ENCODE measurements at regions not wholly inside any gene's neighbourhood (a gene's known extent, or its start where the extent isn't known, plus 50 kb on each side); places are given as distances from the start of the nearest gene placed in this dataset.

GRCh38 chr2:66021296-66021695 lies 413.6 kb upstream of the MEIS1 start:
- H3K9me3 Mint-ChIP-seq (ENCODE audit: insufficient read depth): no peaks in the 10 kb centered on the region
- no peaks in the 10 kb centered on the region for H3K27me3 Mint-ChIP-seq (ENCODE audit: low read depth)
- ATAC-seq: no peak
- no peak overlapping the region for H3K27ac Mint-ChIP-seq
- CTCF ChIA-PET: no interaction called here
- H3K36me3 Mint-ChIP-seq (ENCODE audit: low read depth): no peaks in the 10 kb centered on the region
- DNase-seq: no peak
- H3K4me3 Mint-ChIP-seq: no peak overlapping the region
- POLR2A ChIA-PET: no interaction called here
- H3K4me1 Mint-ChIP-seq (ENCODE audit: low read depth): no peaks in the 10 kb centered on the region

GRCh38 chr2:66017763-66018162 lies 417.2 kb upstream of the MEIS1 start:
- no peaks in the 10 kb centered on the region for H3K4me1 Mint-ChIP-seq (ENCODE audit: low read depth)

DNA sequence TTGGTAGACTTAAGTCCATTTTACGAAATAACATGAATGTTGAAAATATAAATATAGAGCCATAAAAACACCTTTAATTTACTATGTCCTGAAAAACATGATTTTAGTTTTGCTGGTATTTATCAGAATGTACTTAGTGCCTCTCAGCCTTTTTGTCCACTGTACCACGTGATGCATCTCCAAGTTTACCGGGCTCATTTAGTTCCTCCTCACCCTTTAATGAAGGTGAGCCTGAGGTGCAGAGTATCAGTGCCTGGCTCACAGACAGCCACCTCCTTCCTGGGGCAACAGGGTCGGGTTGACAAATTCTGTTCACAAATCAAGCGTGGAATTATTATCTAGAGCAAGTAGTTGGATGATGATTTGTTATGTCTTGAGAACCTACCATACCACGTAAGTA lies 420.5 kb upstream of the MEIS1 start:
- ATAC-seq: no peak
- CTCF ChIA-PET: interaction anchor here (0.6 kb wide), 1 partner anchor 74 kb away, joined by 3 read pairs; no protein-coding TSS in a partner anchor
- H3K27me3 Mint-ChIP-seq (ENCODE audit: low read depth): no peaks in the 10 kb centered on the region
- H3K27ac Mint-ChIP-seq: no peak overlapping the region
- no peaks in the 10 kb centered on the region for H3K9me3 Mint-ChIP-seq (ENCODE audit: insufficient read depth)
- H3K4me1 Mint-ChIP-seq (ENCODE audit: low read depth): no peaks in the 10 kb centered on the region
- no peak overlapping the region for H3K4me3 Mint-ChIP-seq
- no peaks in the 10 kb centered on the region for H3K36me3 Mint-ChIP-seq (ENCODE audit: low read depth)
- DNase-seq: no peak
- POLR2A ChIA-PET: no interaction called here

More at GRCh38 chr2:66017763-66018162, 417.2 kb upstream of the MEIS1 start:
- POLR2A ChIA-PET: no interaction called here
- no peaks in the 10 kb centered on the region for H3K27me3 Mint-ChIP-seq (ENCODE audit: low read depth)
- CTCF ChIA-PET: no interaction called here
- ATAC-seq: no peak
- H3K36me3 Mint-ChIP-seq (ENCODE audit: low read depth): no peaks in the 10 kb centered on the region
- H3K4me3 Mint-ChIP-seq: no peak overlapping the region
- H3K9me3 Mint-ChIP-seq (ENCODE audit: insufficient read depth): no peaks in the 10 kb centered on the region
- DNase-seq: no peak
- no peak overlapping the region for H3K27ac Mint-ChIP-seq

DNA sequence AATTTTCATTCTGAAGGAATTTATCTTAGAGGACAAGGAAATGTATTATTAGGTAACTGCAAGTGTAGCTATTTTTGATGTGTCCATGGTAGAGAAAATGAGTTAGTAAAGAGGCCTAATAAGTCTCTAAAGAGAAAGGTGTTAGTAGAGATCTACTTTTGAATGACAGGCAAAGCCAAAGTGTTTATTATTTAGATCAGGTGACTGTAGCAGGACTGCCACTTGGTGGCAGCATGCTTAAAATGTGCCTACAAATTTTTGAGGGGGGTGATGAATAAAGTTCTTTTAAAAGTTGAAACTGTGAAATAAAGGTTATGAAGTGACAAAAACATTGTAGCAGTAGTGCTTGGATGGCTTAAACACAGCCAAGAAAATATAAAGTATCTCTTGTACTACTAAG lies 421.5 kb upstream of the MEIS1 start:
- Mint-ChIP-seq H3K27me3 (ENCODE audit: low read depth) (no peaks in the 10 kb centered on the region), H3K27ac (no peak overlapping the region), H3K9me3 (ENCODE audit: insufficient read depth) (no peaks in the 10 kb centered on the region), H3K4me3 (no peak overlapping the region), H3K4me1 (ENCODE audit: low read depth) (no peaks in the 10 kb centered on the region), H3K36me3 (ENCODE audit: low read depth) (no peaks in the 10 kb centered on the region)
- DNase-seq (no peak), ATAC-seq (no peak)
- ChIA-PET CTCF (no interaction called here), POLR2A (no interaction called here)

GRCh38 chr2:66003931-66004330 lies 431.0 kb upstream of the MEIS1 start:
- H3K9me3 Mint-ChIP-seq (ENCODE audit: insufficient read depth): no peaks in the 10 kb centered on the region
- H3K36me3 Mint-ChIP-seq (ENCODE audit: low read depth): no peaks in the 10 kb centered on the region
- DNase-seq: no peak
- no peaks in the 10 kb centered on the region for H3K4me1 Mint-ChIP-seq (ENCODE audit: low read depth)
- ATAC-seq: no peak
- CTCF ChIA-PET: no interaction called here
- no peak overlapping the region for H3K4me3 Mint-ChIP-seq
- H3K27me3 Mint-ChIP-seq (ENCODE audit: low read depth): no peaks in the 10 kb centered on the region
- H3K27ac Mint-ChIP-seq: no peak overlapping the region
- POLR2A ChIA-PET: no interaction called here

DNA sequence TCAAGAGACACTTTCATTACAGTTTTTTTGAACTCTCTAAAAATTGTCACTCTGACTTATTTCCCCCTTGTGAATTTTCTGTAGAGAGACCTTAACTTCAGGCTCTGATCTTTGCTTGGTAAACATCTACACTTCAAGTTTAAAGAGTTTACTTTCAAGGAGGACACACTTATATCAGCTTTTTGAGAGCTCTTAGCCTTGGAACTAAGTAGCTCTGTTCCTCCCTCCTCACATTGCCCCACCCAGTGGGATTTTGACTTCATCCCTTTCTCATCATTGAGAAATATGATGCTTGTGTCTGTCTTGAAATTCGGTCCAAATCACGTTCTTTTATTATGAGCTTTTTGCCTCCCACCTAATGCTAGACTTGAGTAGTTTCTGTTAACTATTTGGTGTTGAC lies 433.4 kb upstream of the MEIS1 start:
- no peak overlapping the region for H3K27ac Mint-ChIP-seq
- DNase-seq (no peak), ATAC-seq (no peak)
- no peaks in the 10 kb centered on the region for H3K27me3 Mint-ChIP-seq (ENCODE audit: low read depth)
- no peaks in the 10 kb centered on the region for H3K9me3 Mint-ChIP-seq (ENCODE audit: insufficient read depth)
- ChIA-PET CTCF (no interaction called here), POLR2A (no interaction called here)
- H3K36me3 Mint-ChIP-seq (ENCODE audit: low read depth): no peaks in the 10 kb centered on the region
- H3K4me1 Mint-ChIP-seq (ENCODE audit: low read depth): no peaks in the 10 kb centered on the region
- H3K4me3 Mint-ChIP-seq: no peak overlapping the region

- no peak for ATAC-seq
- Mint-ChIP-seq H3K4me1 (ENCODE audit: low read depth) (no peaks in the 10 kb centered on the region), H3K9me3 (ENCODE audit: insufficient read depth) (no peaks in the 10 kb centered on the region), H3K36me3 (ENCODE audit: low read depth) (no peaks in the 10 kb centered on the region), H3K27me3 (ENCODE audit: low read depth) (no peaks in the 10 kb centered on the region), H3K4me3 (no peak overlapping the region), H3K27ac (no peak overlapping the region)
- DNase-seq: no peak
- CTCF ChIA-PET: no interaction called here
- POLR2A ChIA-PET: no interaction called here
Observed at GRCh38 chr2:66000901-66001300, 434.0 kb upstream of the MEIS1 start.

- no peak overlapping the region for H3K27ac Mint-ChIP-seq
- H3K4me3 Mint-ChIP-seq: no peak overlapping the region
- no peaks in the 10 kb centered on the region for H3K4me1 Mint-ChIP-seq (ENCODE audit: low read depth)
- no peak for DNase-seq
- POLR2A ChIA-PET: no interaction called here
- H3K9me3 Mint-ChIP-seq (ENCODE audit: insufficient read depth): no peaks in the 10 kb centered on the region
- H3K36me3 Mint-ChIP-seq (ENCODE audit: low read depth): no peaks in the 10 kb centered on the region
- no peaks in the 10 kb centered on the region for H3K27me3 Mint-ChIP-seq (ENCODE audit: low read depth)
- no peak for ATAC-seq
- CTCF ChIA-PET: no interaction called here
Observed at GRCh38 chr2:65999796-66000195, 435.1 kb upstream of the MEIS1 start.

DNA sequence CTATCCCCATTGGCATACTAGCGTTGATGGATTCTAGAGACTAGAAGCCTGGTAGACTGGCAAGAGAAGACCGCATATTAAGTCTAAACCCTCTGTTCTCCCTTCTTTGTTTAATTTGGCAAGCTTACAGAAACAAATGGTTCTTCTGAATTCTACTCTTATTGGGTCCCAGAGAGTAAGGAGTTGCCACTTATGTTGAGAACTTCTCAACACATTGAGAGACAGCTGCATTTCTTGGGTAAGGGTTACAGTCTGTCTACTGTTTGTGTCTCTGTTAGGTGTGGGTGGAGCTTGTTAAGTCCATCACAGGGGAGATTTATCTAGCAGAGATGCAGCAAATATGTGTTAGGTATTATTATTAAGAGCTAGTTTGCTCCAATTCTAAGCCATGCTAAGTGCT lies 435.8 kb upstream of the MEIS1 start:
- ChIA-PET POLR2A (no interaction called here), CTCF (no interaction called here)
- DNase-seq (no peak), ATAC-seq (no peak)
- H3K9me3 Mint-ChIP-seq (ENCODE audit: insufficient read depth): no peaks in the 10 kb centered on the region
- no peak overlapping the region for H3K27ac Mint-ChIP-seq
- H3K4me3 Mint-ChIP-seq: no peak overlapping the region
- H3K27me3 Mint-ChIP-seq (ENCODE audit: low read depth): no peaks in the 10 kb centered on the region
- no peaks in the 10 kb centered on the region for H3K36me3 Mint-ChIP-seq (ENCODE audit: low read depth)
- no peaks in the 10 kb centered on the region for H3K4me1 Mint-ChIP-seq (ENCODE audit: low read depth)

DNA sequence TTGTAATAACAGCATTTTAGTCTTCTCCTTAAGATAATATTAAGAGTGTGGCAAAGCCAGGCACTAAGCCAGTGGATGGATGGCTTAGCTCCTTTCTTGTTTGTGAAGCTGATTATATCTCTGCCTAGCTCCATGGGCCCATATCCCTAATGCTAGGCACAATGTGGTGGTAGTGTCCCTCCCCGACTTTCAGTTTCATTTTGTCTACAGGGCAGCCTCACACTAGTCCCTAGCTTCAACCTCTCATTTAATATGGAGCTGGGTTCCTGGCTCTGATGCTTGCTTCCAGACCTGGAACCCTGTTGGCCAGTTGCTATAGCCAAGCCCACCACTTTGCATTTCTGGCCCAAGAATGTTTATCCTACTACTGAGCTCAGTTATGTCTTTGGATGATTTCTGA lies 437.0 kb upstream of the MEIS1 start:
- Mint-ChIP-seq H3K9me3 (ENCODE audit: insufficient read depth) (no peaks in the 10 kb centered on the region), H3K36me3 (ENCODE audit: low read depth) (no peaks in the 10 kb centered on the region), H3K4me1 (ENCODE audit: low read depth) (no peaks in the 10 kb centered on the region), H3K27me3 (ENCODE audit: low read depth) (no peaks in the 10 kb centered on the region), H3K4me3 (no peak overlapping the region), H3K27ac (no peak overlapping the region)
- ATAC-seq (no peak), DNase-seq (no peak)
- CTCF ChIA-PET: no interaction called here
- POLR2A ChIA-PET: no interaction called here

DNA sequence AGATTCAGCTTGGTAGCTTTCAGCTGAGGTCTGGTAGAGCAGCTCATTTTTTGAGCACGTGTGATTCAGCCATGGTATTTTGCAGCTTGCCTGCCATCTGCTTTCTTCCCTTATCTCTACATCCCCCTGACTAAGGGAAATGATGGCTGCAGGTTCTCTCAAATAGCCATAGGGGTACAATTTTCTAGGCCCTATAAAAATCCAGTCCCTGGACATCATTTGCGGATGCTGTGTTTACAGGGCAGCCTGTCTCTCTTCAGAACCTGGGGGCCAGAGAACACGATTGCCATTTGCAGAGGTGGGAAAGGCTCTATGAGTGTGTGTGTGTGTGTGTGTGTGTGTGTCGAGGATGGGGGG lies 442.7 kb upstream of the MEIS1 start:
- ATAC-seq (no peak), DNase-seq (no peak)
- no peaks in the 10 kb centered on the region for H3K27me3 Mint-ChIP-seq (ENCODE audit: low read depth)
- ChIA-PET CTCF (no interaction called here), POLR2A (no interaction called here)
- no peak overlapping the region for H3K4me3 Mint-ChIP-seq
- no peaks in the 10 kb centered on the region for H3K9me3 Mint-ChIP-seq (ENCODE audit: insufficient read depth)
- no peaks in the 10 kb centered on the region for H3K36me3 Mint-ChIP-seq (ENCODE audit: low read depth)
- no peak overlapping the region for H3K27ac Mint-ChIP-seq
- H3K4me1 Mint-ChIP-seq (ENCODE audit: low read depth): no peaks in the 10 kb centered on the region

- H3K27me3 Mint-ChIP-seq (ENCODE audit: low read depth): no peaks in the 10 kb centered on the region
- DNase-seq: no peak
- H3K36me3 Mint-ChIP-seq (ENCODE audit: low read depth): no peaks in the 10 kb centered on the region
- H3K9me3 Mint-ChIP-seq (ENCODE audit: insufficient read depth): no peaks in the 10 kb centered on the region
- ChIA-PET POLR2A (no interaction called here), CTCF (no interaction called here)
- H3K4me3 Mint-ChIP-seq: no peak overlapping the region
- no peak for ATAC-seq
- H3K27ac Mint-ChIP-seq: no peak overlapping the region
- no peaks in the 10 kb centered on the region for H3K4me1 Mint-ChIP-seq (ENCODE audit: low read depth)
Observed at GRCh38 chr2:65991381-65992197, 443.3 kb upstream of the MEIS1 start.

GRCh38 chr2:65985986-65986385 lies 448.9 kb upstream of the MEIS1 start:
- no peaks in the 10 kb centered on the region for H3K9me3 Mint-ChIP-seq (ENCODE audit: insufficient read depth)
- CTCF ChIA-PET: no interaction called here

More at GRCh38 chr2:65985986-65986385, 448.9 kb upstream of the MEIS1 start:
- Mint-ChIP-seq H3K4me3 (no peak overlapping the region), H3K27ac (no peak overlapping the region), H3K36me3 (ENCODE audit: low read depth) (no peaks in the 10 kb centered on the region), H3K4me1 (ENCODE audit: low read depth) (no peaks in the 10 kb centered on the region), H3K27me3 (ENCODE audit: low read depth) (no peaks in the 10 kb centered on the region)
- POLR2A ChIA-PET: no interaction called here
- ATAC-seq: no peak
- DNase-seq: no peak
